Thyroid gland (tissue), 4 donors: ENCODE measurements at regions not wholly inside any gene's neighbourhood (a gene's known extent, or its start where the extent isn't known, plus 50 kb on each side); places are given as distances from the start of the nearest gene placed in this dataset.
"Not testable (repeated sequence)": the region's sequence is repeated elsewhere in the genome, so short reads cannot be mapped to it uniquely, and the experiment has no call there.

Experiments
- DNase-seq, 2 donors: peaks; one replicate each; pipeline ENCODE4 v3.0.0-alpha.2; 2019
- H3K27ac ChIP-seq, 3 donors: fragments of 200-600 bp; sonication (generic); 1 replicate in 2 of 3; 2 replicates in 1 of 3; pipeline ENCODE4 v1.5.1; 2016 to 2019; ENCODE audit warnings: mild to moderate bottlenecking in 1 of 3, moderate library complexity in 1 of 3
- H3K27me3 ChIP-seq: fragments of 200-600 bp; sonication (generic); one replicate; pipeline ENCODE4 v1.5.1; 2019
- H3K36me3 ChIP-seq, 2 donors: fragments of 200-600 bp; sonication (generic); one replicate each; pipeline ENCODE4 v1.5.1; 2016 to 2019
- H3K4me1 ChIP-seq, 2 donors: fragments of 200-600 bp; sonication (generic); one replicate each; pipeline ENCODE4 v1.5.1; 2017 to 2019
- H3K4me3 ChIP-seq, 3 donors: fragments of 200-600 bp; sonication (generic); replicated peaks in 1 of 3; 1 replicate in 2 of 3; 2 replicates in 1 of 3; pipeline ENCODE4 v1.5.1; 2016; ENCODE audit warnings: mild to moderate bottlenecking in 1 of 3
- H3K9me3 ChIP-seq: fragments of 200-600 bp; sonication (generic); one replicate; pipeline ENCODE4 v1.5.1; 2017
- CTCF ChIP-seq, 6 experiments: fragments of 200-600 bp in 3 of 6; fragments of 450-650 bp in 3 of 6; sonication (generic) in 3 of 6; IDR thresholded peaks; one replicate each; pipeline ENCODE4 v1.5.1; 2016 to 2019; ENCODE audit warnings: antibody characterized with exemption in 6 of 6, mild to moderate bottlenecking in 2 of 6, inconsistent platforms in 1 of 6, moderate library complexity in 1 of 6
- POLR2A ChIP-seq, 2 donors: fragments of 450-650 bp; IDR thresholded peaks; one replicate each; pipeline ENCODE4 v1.6.1; 2017; ENCODE audit warnings: antibody characterized with exemption in 2 of 2, mild to moderate bottlenecking in 2 of 2, moderate library complexity in 1 of 2
- WGBS, 2 donors: methylation state at CpG; one replicate each; pipeline ENCODE4 v1.1.5; 2017; 5-methylcytosine and 5-hydroxymethylcytosine counted together
- intact Hi-C: fragments of 100-400 bp; cut with DNase I; formaldehyde crosslinking; loops from one replicate; pipeline ENCODE4 v1.15.1; 2023

- Histone ChIP-seq H3K4me1 (no peaks in the 10 kb centered on the region), H3K4me3 (no peak overlapping the region), H3K27me3 (no peaks in the 10 kb centered on the region), H3K9me3 (no peaks in the 10 kb centered on the region), H3K36me3 (no peaks in the 10 kb centered on the region), H3K27ac (no peak overlapping the region)
- WGBS, 2 donors, result 95 to 96% methylated on average over 5 of the region's 5 CpGs
- intact Hi-C loops, result no loop called here
- TF ChIP-seq POLR2A (IDR thresholded peaks at IDR 0.05) (no peak), CTCF (IDR thresholded peaks at IDR 0.05) (no peak)
- DNase-seq, result no peak
These were observed 82.0 kb downstream of the IFI44 start for GRCh38 chr1:78731674-78732073.

- Histone ChIP-seq H3K27ac (no peak overlapping the region), H3K27me3 (no peaks in the 10 kb centered on the region), H3K36me3 (no peaks in the 10 kb centered on the region), H3K9me3 (no peaks in the 10 kb centered on the region), H3K4me3 (no peak overlapping the region), H3K4me1 (no peaks in the 10 kb centered on the region)
- DNase-seq, result no peak
- 90 to 98% methylated on average over 1 of the region's 1 CpG for WGBS, 2 donors
- TF ChIP-seq CTCF (IDR thresholded peaks at IDR 0.05), result no peak
- TF ChIP-seq POLR2A (IDR thresholded peaks at IDR 0.05), result no peak
- intact Hi-C loops, result no loop called here
These were observed 87.6 kb downstream of the IFI44 start for GRCh38 chr1:78737241-78737640.

GRCh38 chr1:78743626-78744025, 94.0 kb downstream of the IFI44 start:
- TF ChIP-seq CTCF (IDR thresholded peaks at IDR 0.05) (no peak), POLR2A (IDR thresholded peaks at IDR 0.05) (no peak)
- WGBS, 2 donors, result 77 to 78% methylated on average over 1 of the region's 1 CpG
- Histone ChIP-seq H3K27ac (no peak overlapping the region), H3K4me1 (no peaks in the 10 kb centered on the region), H3K4me3 (no peak overlapping the region), H3K9me3 (no peaks in the 10 kb centered on the region), H3K27me3 (no peaks in the 10 kb centered on the region), H3K36me3 (no peaks in the 10 kb centered on the region)
- no peak for DNase-seq
- intact Hi-C loops, result no loop called here

GRCh38 chr1:78745111-78745510, 95.5 kb downstream of the IFI44 start:
- TF ChIP-seq POLR2A (IDR thresholded peaks at IDR 0.05), result no peak
- TF ChIP-seq CTCF (IDR thresholded peaks at IDR 0.05), result no peak
- intact Hi-C loops, result no loop called here
- Histone ChIP-seq H3K4me3 (no peak overlapping the region), H3K9me3 (no peaks in the 10 kb centered on the region), H3K27me3 (no peaks in the 10 kb centered on the region), H3K36me3 (no peaks in the 10 kb centered on the region), H3K27ac (no peak overlapping the region), H3K4me1 (no peaks in the 10 kb centered on the region)
- DNase-seq, result no peak

- DNase-seq, H3K27ac ChIP-seq, H3K4me3 ChIP-seq, H3K9me3 ChIP-seq, intact Hi-C loops, H3K27me3 ChIP-seq, H3K36me3 ChIP-seq, H3K4me1 ChIP-seq: not testable (repeated sequence)
- 83 to 87% methylated on average over 2 of the region's 2 CpGs for WGBS, 2 donors
These were observed 104.0 kb downstream of the IFI44 start for GRCh38 chr1:78753679-78754078.

- TF ChIP-seq CTCF (IDR thresholded peaks at IDR 0.05) (no peak), POLR2A (IDR thresholded peaks at IDR 0.05) (no peak)
- Histone ChIP-seq H3K9me3 (no peaks in the 10 kb centered on the region), H3K4me3 (no peak overlapping the region), H3K4me1 (no peaks in the 10 kb centered on the region), H3K36me3 (no peaks in the 10 kb centered on the region), H3K27me3 (no peaks in the 10 kb centered on the region), H3K27ac (no peak overlapping the region)
- intact Hi-C loops, result no loop called here
- no peak for DNase-seq
These were observed 106.4 kb downstream of the IFI44 start for GRCh38 chr1:78755986-78756385.
